ENCODE measurements at regions not wholly inside any gene's neighbourhood (a gene's known extent, or its start where the extent isn't known, plus 50 kb on each side); places are given as distances from the start of the nearest gene placed in this dataset.

GRCh38 chr2:65715323-65715722 lies 282.9 kb upstream of the SPRED2 start:
- TF ChIP-seq CTCF (conservative IDR thresholded peaks at IDR 0.05; ENCODE audit: low read depth, low read length): no peak
- TF ChIP-seq POLR2A (IDR thresholded peaks at IDR 0.05; ENCODE audit: low read depth, low read length): no peak
- TF ChIP-seq ELK1 (IDR thresholded peaks at IDR 0.05; ENCODE audit: borderline replicate concordance, low read depth, low read length): no peak
- no peak for TF ChIP-seq NFE2L2 (IDR thresholded peaks at IDR 0.05; ENCODE audit: low read depth, low read length)
- no peak for TF ChIP-seq RCOR1 (IDR thresholded peaks at IDR 0.05; ENCODE audit: insufficient replicate concordance, low read length)
- no peak for TF ChIP-seq CHD1 (IDR thresholded peaks at IDR 0.05; ENCODE audit: low read depth, low read length)

Measured in IMR-90 (cell line).